ENCODE measurements at regions not wholly inside any gene's neighbourhood (a gene's known extent, or its start where the extent isn't known, plus 50 kb on each side); places are given as distances from the start of the nearest gene placed in this dataset.

GRCh38 chr4:14400307-14400706, 602.0 kb upstream of the CPEB2 start:
- TF ChIP-seq CTCF (IDR thresholded peaks at IDR 0.05) (no peak), REST (IDR thresholded peaks at IDR 0.05; ENCODE audit: low read depth, low read length) (no peak), MAX (IDR thresholded peaks at IDR 0.05; ENCODE audit: low read depth) (no peak), JUND (IDR thresholded peaks at IDR 0.05) (no peak), POLR2AphosphoS5 (IDR thresholded peaks at IDR 0.05; ENCODE audit: low read depth, low read length) (no peak), EZH2phosphoT487 (IDR thresholded peaks at IDR 0.05; ENCODE audit: borderline replicate concordance, low read depth) (no peak), SMC3 (IDR thresholded peaks at IDR 0.05; ENCODE audit: low read depth, low read length) (no peak)

All from SK-N-SH (cell line).